SU-DHL-6 (cell line): ENCODE measurements at regions not wholly inside any gene's neighbourhood (a gene's known extent, or its start where the extent isn't known, plus 50 kb on each side); places are given as distances from the start of the nearest gene placed in this dataset.
"Not testable (repeated sequence)": the region's sequence is repeated elsewhere in the genome, so short reads cannot be mapped to it uniquely, and the experiment has no call there.

Experiments used
- H2AFZ ChIP-seq: fragments of 200-600 bp; sonication (generic); 2 replicates; pipeline ENCODE4 v1.6.1; 2014; ENCODE audit warnings: low read depth, mild to moderate bottlenecking, moderate library complexity, mixed read lengths, antibody characterized with exemption, low read length; ENCODE audit not compliant: severe bottlenecking
- H3F3A ChIP-seq: fragments of 200-600 bp; shearing (Covaris generic); 2 replicates; pipeline ENCODE4 v1.6.0; 2016; ENCODE audit warnings: antibody characterized with exemption, mild to moderate bottlenecking; ENCODE audit not compliant: insufficient read depth
- H3K27ac ChIP-seq: fragments of 200-600 bp; sonication (generic); 2 replicates; pipeline ENCODE4 v1.5.1; 2016; ENCODE audit warnings: low read depth, mild to moderate bottlenecking, low read length, moderate library complexity, mixed read lengths
- H3K27me3 ChIP-seq: fragments of 200-600 bp; sonication (generic), shearing (Covaris generic); 2 replicates; pipeline ENCODE4 v1.6.0; 2014; ENCODE audit warnings: mild to moderate bottlenecking, low read length
- H3K36me3 ChIP-seq: fragments of 200-600 bp; sonication (generic); 2 replicates; pipeline ENCODE4 v1.6.1; 2014; ENCODE audit warnings: mild to moderate bottlenecking, low read length, mixed read lengths
- H3K4me2 ChIP-seq: fragments of 300-600, 200-600 bp; shearing (Covaris generic), sonication (generic); 2 replicates; pipeline ENCODE4 v1.6.0; 2014; ENCODE audit warnings: low read length, low read depth, mild to moderate bottlenecking; ENCODE audit not compliant: poor library complexity, severe bottlenecking
- H3K4me3 ChIP-seq: fragments of 200-600 bp; sonication (generic); 2 replicates; pipeline ENCODE4 v1.5.1; 2014; ENCODE audit warnings: antibody characterized with exemption, low read length, mild to moderate bottlenecking, mixed read lengths; ENCODE audit not compliant: insufficient read depth, poor library complexity, severe bottlenecking
- H3K79me2 ChIP-seq: fragments of 200-600 bp; sonication (generic); 2 replicates; pipeline ENCODE4 v1.6.1; 2014; ENCODE audit warnings: mild to moderate bottlenecking, low read length, moderate library complexity; ENCODE audit not compliant: insufficient read depth
- H3K9ac ChIP-seq: fragments of 200-600 bp; sonication (generic); 2 replicates; pipeline ENCODE4 v1.7.0; 2014; ENCODE audit warnings: mild to moderate bottlenecking, low read length
- H3K9me2 ChIP-seq: fragments of 200-600 bp; sonication (generic); replicated peaks from 2 replicates; pipeline ENCODE4 v1.6.1; 2014; ENCODE audit warnings: low read length; ENCODE audit not compliant: insufficient read depth
- H3K9me3 ChIP-seq: fragments of 200-600 bp; sonication (generic); 2 replicates; pipeline ENCODE4 v1.6.1; 2014; ENCODE audit warnings: low read length, mixed read lengths; ENCODE audit not compliant: insufficient read depth
- H4K20me1 ChIP-seq: fragments of 200-600 bp; sonication (generic); 2 replicates; pipeline ENCODE4 v1.6.1; 2014; ENCODE audit warnings: low read depth, mild to moderate bottlenecking, antibody characterized with exemption, low read length, moderate library complexity, mixed read lengths
- CTCF ChIP-seq: fragments of 200-600 bp; sonication (generic); IDR thresholded peaks from one replicate; pipeline ENCODE4 v1.5.1; 2017; ENCODE audit warnings: antibody characterized with exemption, mild to moderate bottlenecking, low read length, moderate library complexity; ENCODE audit not compliant: insufficient read depth, poor library complexity, severe bottlenecking
- EZH2phosphoT487 ChIP-seq: fragments of 200-600 bp; sonication (generic), shearing (Covaris generic); conservative IDR thresholded peaks from 2 replicates; pipeline ENCODE4 v1.6.1; 2018; ENCODE audit warnings: mild to moderate bottlenecking, antibody characterized with exemption, low read length, moderate library complexity, mixed read lengths

DNA sequence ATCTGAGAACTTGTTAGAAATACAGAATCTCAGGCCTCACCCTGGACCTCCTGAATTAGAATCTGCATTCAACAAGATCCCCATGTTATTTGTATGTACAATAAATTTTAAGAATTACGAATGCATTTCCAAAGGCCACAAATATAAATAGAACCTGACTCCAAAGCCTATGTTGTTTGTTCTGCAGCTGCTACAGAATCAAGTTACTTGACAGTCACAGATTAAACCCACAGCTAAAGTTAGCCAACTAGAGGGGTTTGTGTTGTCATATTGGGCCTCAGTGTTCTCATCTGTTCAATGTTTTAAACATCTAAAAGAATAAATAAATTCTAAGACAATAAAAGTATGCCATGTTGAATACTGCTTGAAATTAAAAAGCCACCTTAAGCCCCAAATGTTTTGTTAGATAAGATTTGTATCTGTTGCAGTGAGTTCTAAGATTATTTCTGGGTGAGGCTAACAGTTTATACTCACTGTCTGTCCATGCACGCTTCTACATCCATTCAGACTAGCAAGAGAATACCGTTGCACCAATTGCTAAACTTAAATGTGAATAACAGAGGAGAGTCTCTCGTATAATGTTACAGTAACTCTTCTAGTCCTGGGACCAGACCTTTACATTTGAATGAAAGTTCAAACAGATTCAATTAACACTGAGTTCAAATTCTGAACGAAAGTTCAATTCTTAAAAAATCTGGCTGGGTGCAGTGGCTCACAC lies 200.4 kb downstream of the MEMO1 start:
- Histone ChIP-seq H3K79me2 (no peaks in the 10 kb centered on the region), H3K4me3 (no peak overlapping the region), H3K9me3 (no peaks in the 10 kb centered on the region), H3K4me2 (no peak overlapping the region), H3K27ac (no peak overlapping the region), H3K27me3 (no peaks in the 10 kb centered on the region), H2AFZ (no peak overlapping the region), H4K20me1 (no peaks in the 10 kb centered on the region), H3K36me3 (no peaks in the 10 kb centered on the region), H3K9ac (no peak overlapping the region), H3F3A (no peaks in the 10 kb centered on the region), H3K9me2 (no peaks in the 10 kb centered on the region)
- TF ChIP-seq CTCF: no peak
- no peak for TF ChIP-seq EZH2phosphoT487

- no peak for TF ChIP-seq CTCF
- TF ChIP-seq EZH2phosphoT487: no peak
- Histone ChIP-seq H3K79me2 (no peaks in the 10 kb centered on the region), H3K4me2 (no peak overlapping the region), H2AFZ (no peak overlapping the region), H3K9me2 (no peaks in the 10 kb centered on the region), H3K4me3 (no peak overlapping the region), H3F3A (no peaks in the 10 kb centered on the region), H4K20me1 (no peaks in the 10 kb centered on the region), H3K36me3 (no peaks in the 10 kb centered on the region), H3K9ac (no peak overlapping the region), H3K27ac (no peak overlapping the region), H3K9me3 (no peaks in the 10 kb centered on the region), H3K27me3 (no peaks in the 10 kb centered on the region)
Measured at GRCh38 chr2:31805688-31806087, 205.1 kb downstream of the MEMO1 start.

DNA sequence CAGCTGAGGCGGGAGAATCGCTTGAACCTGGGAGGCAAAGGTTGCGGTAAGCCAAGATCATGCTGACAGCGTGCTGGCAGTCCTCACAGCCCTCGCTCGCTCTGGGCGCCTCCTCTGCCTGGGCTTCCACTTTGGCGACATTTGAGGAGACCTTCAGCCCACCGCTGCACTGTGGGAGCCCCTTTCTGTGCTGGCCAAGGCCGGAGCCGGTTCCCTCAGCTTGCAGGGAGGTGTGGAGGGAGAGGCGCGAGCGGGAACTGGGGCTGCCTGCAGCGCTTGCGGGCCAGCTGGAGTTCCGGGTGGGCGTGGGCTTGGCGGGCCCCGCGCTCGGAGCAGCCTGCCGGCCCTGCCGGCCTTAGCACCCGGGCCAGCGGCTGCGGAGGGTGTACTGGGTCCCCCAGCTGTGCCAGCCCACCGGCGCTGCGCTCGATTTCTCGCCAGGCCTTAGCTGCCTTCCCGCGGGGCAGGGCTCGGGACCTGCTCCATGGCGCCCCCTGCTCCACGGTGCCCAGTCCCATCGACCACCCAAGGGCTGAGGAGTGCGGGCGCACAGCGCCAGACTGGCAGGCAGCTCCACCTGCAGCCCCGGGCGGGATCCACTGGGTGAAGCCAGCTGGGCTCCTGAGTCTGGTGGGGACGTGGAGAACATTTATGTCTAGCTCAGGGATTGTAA lies 207.2 kb downstream of the MEMO1 start:
- H3K4me3 ChIP-seq, H3K27ac ChIP-seq, H4K20me1 ChIP-seq, H3K79me2 ChIP-seq, H3F3A ChIP-seq, H3K4me2 ChIP-seq, H3K9ac ChIP-seq, H2AFZ ChIP-seq, H3K9me2 ChIP-seq, H3K27me3 ChIP-seq, H3K9me3 ChIP-seq, H3K36me3 ChIP-seq: not testable (repeated sequence)

DNA sequence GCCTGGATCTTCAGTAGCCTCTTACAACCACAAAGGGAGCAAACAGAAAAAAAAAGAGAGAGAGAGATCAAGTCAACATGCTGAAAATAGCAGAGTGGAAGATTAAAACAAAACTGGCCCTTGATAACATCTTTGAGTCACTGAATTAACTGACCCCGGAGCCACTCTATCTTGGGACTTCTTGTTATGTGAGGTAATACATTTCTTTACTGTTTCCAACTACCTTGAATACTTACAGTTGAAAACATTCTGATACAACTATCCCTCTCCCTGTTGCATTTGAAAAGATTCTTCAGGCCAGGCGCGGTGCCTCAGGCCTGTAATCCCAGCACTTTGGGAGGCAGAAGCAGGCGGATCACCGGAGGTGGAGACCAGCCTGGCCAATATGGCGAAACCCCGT lies 208.1 kb downstream of the MEMO1 start:
- TF ChIP-seq EZH2phosphoT487 (no peak), CTCF (no peak)
- H3K9me2 ChIP-seq: no peaks in the 10 kb centered on the region
- no peaks in the 10 kb centered on the region for H3K36me3 ChIP-seq
- H3K27ac ChIP-seq: no peak overlapping the region
- H3K4me2 ChIP-seq: no peak overlapping the region
- H3K4me3 ChIP-seq: no peak overlapping the region
- no peaks in the 10 kb centered on the region for H3K79me2 ChIP-seq
- H3K9ac ChIP-seq: no peak overlapping the region
- no peaks in the 10 kb centered on the region for H3K9me3 ChIP-seq
- H2AFZ ChIP-seq: no peak overlapping the region
- no peaks in the 10 kb centered on the region for H4K20me1 ChIP-seq
- H3K27me3 ChIP-seq: no peaks in the 10 kb centered on the region
- H3F3A ChIP-seq: no peaks in the 10 kb centered on the region

GRCh38 chr2:31799282-31799681 lies 211.5 kb downstream of the MEMO1 start:
- not testable (repeated sequence) for H3K4me2 ChIP-seq, H3K9me3 ChIP-seq, H3K27me3 ChIP-seq, H3K9ac ChIP-seq, H3K36me3 ChIP-seq, H3F3A ChIP-seq, H3K9me2 ChIP-seq, H3K27ac ChIP-seq, H3K4me3 ChIP-seq, H3K79me2 ChIP-seq, H2AFZ ChIP-seq, H4K20me1 ChIP-seq
